Endometrium (tissue), 2 donors: ENCODE measurements at regions not wholly inside any gene's neighbourhood (a gene's known extent, or its start where the extent isn't known, plus 50 kb on each side); places are given as distances from the start of the nearest gene placed in this dataset.

Experiments
- FAIRE-seq: peaks from 2 replicates; lab custom pipeline; 2012; peaks lifted over from hg19 to GRCh38; lab: Jason Lieb, UNC
- donor health status: control.
- donor health status: control.

GRCh38 chr7:67764289-67764688 is 767.7 kb downstream of the TYW1 start:
- FAIRE-seq, result no peak

- no peak for FAIRE-seq
Measured at GRCh38 chr7:67765481-67766175, 769.0 kb downstream of the TYW1 start.

- no peak for FAIRE-seq
Measured at GRCh38 chr7:67766906-67767410, 770.3 kb downstream of the TYW1 start.

- no peak for FAIRE-seq
Measured at GRCh38 chr7:67771846-67772605, 775.4 kb downstream of the TYW1 start.

- no peak for FAIRE-seq
Measured at GRCh38 chr7:67773081-67773480, 776.4 kb downstream of the TYW1 start.

- FAIRE-seq, result no peak
Measured at GRCh38 chr7:67777119-67777518, 780.5 kb downstream of the TYW1 start.

- FAIRE-seq, result no peak
Measured at GRCh38 chr7:67781841-67782240, 785.2 kb downstream of the TYW1 start.

GRCh38 chr7:67786021-67786420 is 789.4 kb downstream of the TYW1 start:
- no peak for FAIRE-seq

GRCh38 chr7:67788669-67789068 is 792.0 kb downstream of the TYW1 start:
- no peak for FAIRE-seq

- no peak for FAIRE-seq
Measured at GRCh38 chr7:67791918-67792317, 795.3 kb downstream of the TYW1 start.

- FAIRE-seq, result no peak
Measured at GRCh38 chr7:67794544-67794943, 797.9 kb downstream of the TYW1 start.

- no peak for FAIRE-seq
Measured at GRCh38 chr7:67803789-67804188, 807.2 kb downstream of the TYW1 start.

GRCh38 chr7:67805921-67806471 is 809.4 kb downstream of the TYW1 start:
- FAIRE-seq, result no peak

GRCh38 chr7:67807826-67808225 is 811.2 kb downstream of the TYW1 start:
- FAIRE-seq, result no peak

GRCh38 chr7:67809586-67809985 is 813.0 kb downstream of the TYW1 start:
- FAIRE-seq, result no peak

- FAIRE-seq, result peak; percentile 91
Measured at GRCh38 chr7:67813621-67814292, 817.1 kb downstream of the TYW1 start.

GRCh38 chr7:67817481-67817880 is 820.8 kb downstream of the TYW1 start:
- FAIRE-seq, result no peak

- no peak for FAIRE-seq
Measured at GRCh38 chr7:67821116-67821515, 824.5 kb downstream of the TYW1 start.

- no peak for FAIRE-seq
Measured at GRCh38 chr7:67823345-67823744, 826.7 kb downstream of the TYW1 start.

GRCh38 chr7:67825356-67825755 is 828.7 kb downstream of the TYW1 start:
- FAIRE-seq, result no peak

- no peak for FAIRE-seq
Measured at GRCh38 chr7:67841896-67842295, 845.3 kb downstream of the TYW1 start.

- no peak for FAIRE-seq
Measured at GRCh38 chr7:67842571-67842970, 845.9 kb downstream of the TYW1 start.
